ENCODE measurements at regions not wholly inside any gene's neighbourhood (a gene's known extent, or its start where the extent isn't known, plus 50 kb on each side); places are given as distances from the start of the nearest gene placed in this dataset.

DNA sequence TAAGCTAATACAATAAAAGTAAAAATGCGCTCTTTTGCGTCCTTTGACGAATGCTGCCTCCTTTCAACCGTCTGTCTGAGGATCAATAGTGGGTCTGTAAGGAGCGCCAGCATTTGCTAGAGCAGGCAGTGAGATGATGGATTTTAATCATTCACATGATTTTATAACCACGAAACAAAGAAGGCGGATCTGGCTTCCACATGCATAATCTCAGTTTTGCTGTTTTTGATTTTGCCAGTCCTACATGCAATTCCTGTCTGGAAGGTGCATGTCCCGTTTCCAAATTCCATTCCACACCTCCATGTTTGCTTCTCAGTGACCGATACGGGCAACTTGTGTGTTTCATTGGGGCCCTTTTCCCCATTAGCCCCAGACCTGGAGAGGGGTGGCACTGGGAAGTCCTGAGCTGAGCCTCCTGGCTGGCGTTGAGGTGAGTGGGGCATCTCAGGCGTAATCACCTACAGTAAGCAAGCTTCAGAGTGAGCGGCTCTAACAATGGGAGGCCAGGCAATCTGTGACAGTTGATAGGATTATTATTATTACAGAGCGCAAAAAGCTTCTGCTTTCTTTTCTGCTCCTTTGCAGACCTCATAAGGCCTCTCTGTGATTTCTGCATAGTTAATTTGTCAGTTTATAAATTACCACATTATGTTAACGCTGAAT lies 405.4 kb downstream of the ZSWIM6 start:
- no peak for DNase-seq (ENCODE audit: low read depth)

DNA sequence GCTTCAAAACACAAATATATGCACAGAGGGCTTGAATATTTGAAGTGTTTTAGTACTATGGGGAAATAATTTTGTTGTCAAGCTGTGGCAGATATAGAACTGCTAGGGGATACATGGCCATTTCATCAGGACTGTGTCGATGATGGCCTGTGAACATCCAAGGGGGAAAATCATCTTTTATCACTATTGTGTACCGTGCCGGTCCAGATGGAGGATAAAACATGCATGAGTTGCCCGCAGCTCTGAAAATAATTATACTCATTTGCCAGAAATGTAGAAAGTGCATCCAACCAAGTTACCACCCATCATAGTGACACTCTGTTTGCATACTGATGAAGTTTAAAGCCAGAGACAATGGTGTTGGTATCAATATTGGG lies 405.9 kb downstream of the ZSWIM6 start:
- DNase-seq (ENCODE audit: low read depth) = no peak

DNA sequence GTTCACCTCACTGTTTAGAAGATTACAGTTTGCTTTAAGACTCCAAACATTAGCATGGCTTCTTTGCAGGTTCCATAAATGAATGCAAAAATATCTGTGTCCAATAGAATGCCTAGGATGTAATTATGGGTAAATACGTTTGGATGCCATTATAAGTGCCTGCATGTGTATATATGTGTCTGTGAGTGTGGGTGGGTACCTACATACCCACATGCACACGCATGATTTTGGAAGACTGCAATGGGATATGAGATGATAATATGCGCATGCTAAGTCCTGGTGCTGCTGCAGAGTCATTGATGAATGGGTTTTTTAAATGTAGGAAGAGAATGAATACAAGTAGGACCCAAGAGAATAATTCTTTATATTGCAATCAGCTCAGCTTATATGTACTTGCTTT lies 406.4 kb downstream of the ZSWIM6 start:
- DNase-seq (ENCODE audit: low read depth) = no peak

DNA sequence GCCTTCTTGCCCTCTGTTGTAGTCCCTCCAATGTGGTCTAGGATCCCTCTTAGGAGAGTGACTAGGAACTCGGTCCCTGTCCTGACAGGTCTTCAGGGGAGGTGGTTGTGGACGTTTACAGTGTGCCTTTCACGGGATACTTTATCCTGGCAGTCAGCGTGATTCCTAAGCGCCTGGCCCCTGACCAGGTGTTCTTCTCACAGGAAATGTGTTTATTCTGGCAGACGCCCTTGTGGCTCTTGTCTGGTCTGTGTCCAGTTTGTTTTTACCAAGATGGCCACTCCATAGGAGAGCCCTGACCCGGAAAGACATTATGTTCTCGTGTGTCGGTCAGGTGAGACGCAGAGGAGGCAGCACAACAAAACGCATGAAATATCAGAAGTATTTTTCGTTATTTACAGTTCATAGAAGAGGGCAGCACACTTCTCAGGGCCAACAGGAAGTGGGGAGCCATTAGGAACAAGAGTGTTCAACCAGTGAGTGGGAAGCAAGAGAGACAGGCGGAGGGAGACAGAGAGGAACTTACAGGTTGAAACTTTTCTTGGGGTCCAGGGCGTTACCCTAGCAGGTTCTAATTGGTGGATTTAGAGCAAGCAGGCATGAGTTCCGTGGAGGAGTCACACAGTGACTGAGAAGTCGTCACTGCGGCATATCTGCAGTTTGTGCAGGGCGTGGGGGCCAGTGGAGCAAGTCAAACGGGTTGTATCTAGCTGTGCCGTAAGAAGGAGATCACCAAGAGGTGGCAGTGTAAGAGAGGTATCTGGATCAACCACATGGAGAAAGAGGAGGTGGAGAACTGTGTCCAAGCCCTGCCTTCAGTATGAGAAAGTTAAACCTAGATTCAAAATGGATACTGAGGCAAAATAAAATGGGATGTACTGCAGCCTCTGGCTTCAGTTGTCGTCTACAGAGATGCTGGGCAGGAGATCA lies 412.9 kb downstream of the ZSWIM6 start:
- no peak for DNase-seq (ENCODE audit: low read depth)

DNA sequence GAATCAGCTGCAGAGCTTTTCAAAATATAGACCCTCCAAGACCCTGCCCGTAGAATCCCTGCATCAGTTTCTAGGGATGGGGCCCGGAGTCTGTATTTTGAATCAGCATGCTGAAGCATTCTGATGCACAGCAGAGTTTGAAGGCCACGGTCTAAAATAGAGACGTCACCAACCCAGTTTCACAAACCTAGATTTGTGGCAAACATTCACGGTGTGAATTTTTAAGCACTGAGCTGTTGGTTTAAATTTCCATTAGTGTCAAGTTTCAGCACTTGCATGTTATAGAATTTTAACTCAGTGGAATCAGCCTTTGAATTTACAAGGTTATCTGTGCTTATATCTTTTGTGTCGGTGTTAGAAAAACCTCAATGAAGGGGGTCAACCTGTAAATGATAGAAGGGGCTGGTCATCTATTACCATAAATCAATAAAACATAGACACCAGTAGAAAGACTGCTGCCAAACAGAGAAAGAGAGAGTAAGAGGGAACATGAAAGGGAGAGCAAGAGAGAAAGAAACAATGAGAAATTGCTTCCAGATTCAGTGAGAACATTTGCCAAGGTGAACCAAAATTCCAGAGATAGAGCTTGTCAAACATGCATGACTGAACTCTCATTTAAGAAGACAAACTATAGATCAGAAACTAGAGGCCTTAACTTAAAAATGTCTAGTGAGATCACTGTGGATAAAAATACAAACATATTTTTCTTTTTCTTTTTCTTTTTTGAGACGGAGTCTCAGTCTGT lies 414.9 kb downstream of the ZSWIM6 start:
- no peak for DNase-seq (ENCODE audit: low read depth)

DNA sequence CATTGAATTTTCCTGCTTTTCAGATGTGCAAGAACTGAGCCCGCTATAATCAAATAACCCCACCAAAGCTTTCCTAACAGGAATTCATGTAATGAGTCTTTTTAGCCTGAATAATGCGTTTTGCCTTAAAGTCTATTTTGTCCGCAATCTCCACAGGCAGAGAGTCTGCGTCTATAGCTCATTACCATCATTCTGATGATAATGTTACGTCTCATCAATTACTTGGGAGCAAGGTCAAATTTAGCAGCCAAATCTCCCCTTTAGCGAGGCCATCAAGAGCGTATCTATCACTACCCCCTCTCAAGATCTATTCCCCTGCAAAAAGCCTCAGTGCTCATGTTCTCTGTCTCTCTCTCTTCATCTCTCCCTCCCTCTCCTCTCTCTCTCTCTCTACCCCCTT lies 416.1 kb downstream of the ZSWIM6 start:
- DNase-seq (ENCODE audit: low read depth) = no peak

DNA sequence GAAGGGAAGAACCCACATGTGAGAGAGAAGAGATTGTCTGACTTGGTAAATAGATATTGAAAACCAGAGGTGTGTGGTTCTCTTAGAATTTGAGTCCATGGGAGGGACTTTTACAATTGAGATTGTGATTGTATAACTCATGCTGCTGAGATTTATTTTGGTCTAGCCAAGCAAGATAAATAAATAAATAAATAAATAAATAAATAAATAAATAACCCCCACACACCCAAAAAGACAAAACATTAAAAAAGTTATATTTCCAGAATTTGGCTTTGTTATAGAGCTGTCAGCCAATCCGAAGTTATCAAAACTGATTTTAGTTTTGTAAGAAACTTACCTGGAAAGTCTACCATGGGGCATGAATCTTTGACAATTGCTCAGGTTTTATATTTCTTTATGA lies 416.6 kb downstream of the ZSWIM6 start:
- DNase-seq (ENCODE audit: low read depth) = no peak

DNA sequence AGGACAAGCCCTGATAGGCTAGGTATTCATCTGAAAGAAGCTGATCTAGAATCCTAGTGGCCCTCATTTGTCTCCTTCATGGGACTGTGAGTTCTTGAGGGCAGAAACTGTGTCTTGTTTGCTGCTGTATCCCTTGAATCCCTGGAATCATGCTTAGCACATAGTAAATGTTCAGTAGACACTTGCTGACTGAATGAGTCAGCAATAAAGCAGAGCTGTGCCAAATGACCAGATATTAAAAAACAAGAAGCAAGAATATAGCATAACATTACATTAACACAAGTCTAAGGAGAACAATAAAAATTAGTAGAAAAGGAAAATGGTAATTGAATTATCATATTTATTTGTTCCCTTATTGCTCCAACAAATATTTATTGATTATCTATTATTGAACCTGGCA lies 420.5 kb downstream of the ZSWIM6 start:
- no peak for DNase-seq (ENCODE audit: low read depth)

DNA sequence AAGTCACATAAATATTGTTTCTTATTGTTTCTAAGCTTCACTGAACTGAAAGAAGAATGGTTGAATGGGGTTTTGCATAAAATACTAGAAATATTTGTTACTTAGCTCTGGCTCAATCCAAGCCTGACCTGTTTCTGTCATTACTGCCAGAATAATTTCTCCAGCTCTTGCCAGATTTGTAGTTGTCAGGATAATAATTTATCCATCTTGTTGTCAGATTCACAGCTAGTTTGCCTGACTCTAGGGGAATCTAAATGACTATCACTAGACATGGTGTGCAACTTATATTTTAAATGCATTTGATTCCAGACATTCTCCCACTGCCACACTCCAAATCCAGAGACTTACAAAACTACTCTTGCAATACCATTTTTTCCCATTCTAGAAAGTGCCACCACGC lies 422.7 kb downstream of the ZSWIM6 start:
- no peak for DNase-seq (ENCODE audit: low read depth)

DNA sequence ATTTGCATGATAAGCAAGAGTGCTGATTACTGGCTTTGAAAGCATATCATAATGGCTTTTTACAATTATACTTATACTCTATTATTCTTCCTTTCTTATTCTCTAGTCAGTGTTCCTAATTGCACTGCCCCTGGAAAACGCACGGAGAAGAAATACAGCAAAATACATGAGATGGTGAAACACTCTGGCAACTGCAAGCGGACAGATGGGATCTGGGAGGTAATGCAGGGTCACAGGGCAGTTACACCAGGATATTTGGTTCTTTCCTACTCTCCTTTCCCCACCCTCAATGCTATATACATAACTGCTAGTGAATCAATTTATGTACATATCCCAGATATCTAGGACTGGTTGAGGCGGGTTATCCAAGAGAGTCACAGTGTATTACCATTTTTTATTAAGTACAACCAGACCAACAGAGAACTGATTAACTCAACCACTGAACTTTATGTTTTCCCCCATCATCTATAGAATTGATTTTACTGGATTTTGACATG lies 423.7 kb downstream of the ZSWIM6 start:
- no peak for DNase-seq (ENCODE audit: low read depth)

DNA sequence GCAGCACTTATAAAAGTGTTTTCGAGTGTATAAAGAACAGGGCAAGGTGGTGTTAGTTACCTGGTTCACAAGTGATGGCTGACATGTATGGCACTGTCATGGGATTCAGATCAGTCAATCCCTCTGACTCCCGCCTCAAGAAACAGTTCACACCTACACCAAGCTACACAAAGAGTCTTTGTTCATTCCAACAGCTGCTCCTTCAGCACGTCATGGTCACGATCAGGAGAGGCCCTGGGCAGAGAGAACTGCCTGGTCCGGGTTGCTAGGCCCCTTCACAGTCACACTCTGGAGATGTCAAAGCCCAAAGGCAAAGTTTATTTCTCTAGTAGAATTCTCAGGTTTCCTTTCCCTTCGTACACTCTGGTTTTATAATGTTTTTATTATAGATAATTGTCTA lies 426.7 kb downstream of the ZSWIM6 start:
- no peak for DNase-seq (ENCODE audit: low read depth)

DNA sequence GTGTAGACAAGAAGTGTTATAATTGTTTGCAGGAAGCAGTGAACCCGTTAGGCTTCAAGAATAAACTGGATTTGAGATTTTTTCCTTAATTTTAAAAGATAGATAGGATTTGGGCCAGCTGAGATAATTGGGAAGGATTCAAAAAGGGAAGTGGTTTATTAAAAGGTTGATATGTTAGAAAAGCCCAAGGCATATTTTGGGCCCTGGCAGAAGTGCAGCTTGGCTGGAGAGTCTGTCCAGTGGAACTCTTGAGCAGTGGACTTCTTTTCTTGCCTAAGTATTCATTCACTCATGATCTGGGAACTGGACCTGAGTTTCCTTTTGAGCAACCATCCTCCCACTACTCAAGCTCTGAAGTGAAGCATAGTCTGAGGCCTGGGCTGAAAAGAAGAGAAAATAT lies 433.4 kb downstream of the ZSWIM6 start:
- no peak for DNase-seq (ENCODE audit: low read depth)

DNA sequence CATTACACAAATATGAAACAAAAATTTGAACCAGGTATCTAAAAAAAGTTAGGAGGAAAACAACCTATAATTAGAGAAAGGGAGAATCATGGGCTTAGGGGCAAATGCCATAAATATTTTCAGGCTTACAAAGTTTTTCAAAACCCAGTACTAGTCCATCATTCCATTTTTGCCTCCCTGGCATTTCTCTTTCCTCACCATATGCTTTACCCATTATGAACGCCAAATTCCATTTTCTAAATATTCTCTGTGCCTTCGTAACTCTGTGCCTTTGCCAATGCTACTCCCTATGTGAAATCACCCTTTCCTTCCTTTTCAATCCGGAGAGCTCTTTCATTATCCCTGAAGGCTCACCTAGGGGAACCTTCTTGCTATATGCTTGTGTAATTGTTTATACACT lies 434.1 kb downstream of the ZSWIM6 start:
- no peak for DNase-seq (ENCODE audit: low read depth)

DNA sequence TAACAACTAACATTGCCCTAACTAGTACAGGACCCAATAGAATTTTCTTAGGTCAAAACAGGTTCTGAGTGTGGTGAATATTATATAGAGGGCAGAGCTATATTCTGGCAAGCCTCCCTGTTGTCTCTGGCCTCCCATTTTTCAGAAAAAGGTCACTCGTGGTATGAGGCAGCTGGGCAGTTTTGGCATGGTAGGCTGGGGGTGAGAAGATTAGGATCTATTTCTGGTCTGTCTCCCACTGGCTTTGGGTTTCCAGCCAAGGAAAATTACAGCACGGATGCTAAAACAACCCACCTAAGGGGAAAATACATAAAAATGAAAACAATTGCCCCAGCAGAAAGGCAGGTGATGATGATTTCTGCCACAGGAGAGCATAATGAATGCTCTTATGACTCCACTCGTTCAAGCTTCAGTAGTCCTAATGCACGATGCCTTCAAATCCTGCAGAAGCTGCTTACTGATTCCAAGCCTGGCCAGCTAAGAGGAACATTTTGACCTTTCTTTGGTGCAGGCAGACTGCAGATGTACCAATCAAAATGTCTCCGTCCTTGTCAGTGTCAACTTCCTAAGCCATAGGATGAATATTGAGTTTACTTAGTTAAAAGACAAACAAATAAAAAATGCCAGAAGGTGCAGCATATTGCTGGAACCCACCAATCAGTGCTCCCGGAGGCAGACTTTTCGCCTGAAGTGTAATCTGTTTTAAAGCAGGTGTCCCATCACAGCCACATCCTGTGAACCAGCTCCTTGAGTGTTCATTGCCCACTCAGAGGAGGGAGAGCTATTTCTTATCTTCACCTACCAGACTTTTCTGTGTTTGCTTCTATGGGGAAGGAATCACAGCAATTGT lies 435.4 kb downstream of the ZSWIM6 start:
- no peak for DNase-seq (ENCODE audit: low read depth)

DNA sequence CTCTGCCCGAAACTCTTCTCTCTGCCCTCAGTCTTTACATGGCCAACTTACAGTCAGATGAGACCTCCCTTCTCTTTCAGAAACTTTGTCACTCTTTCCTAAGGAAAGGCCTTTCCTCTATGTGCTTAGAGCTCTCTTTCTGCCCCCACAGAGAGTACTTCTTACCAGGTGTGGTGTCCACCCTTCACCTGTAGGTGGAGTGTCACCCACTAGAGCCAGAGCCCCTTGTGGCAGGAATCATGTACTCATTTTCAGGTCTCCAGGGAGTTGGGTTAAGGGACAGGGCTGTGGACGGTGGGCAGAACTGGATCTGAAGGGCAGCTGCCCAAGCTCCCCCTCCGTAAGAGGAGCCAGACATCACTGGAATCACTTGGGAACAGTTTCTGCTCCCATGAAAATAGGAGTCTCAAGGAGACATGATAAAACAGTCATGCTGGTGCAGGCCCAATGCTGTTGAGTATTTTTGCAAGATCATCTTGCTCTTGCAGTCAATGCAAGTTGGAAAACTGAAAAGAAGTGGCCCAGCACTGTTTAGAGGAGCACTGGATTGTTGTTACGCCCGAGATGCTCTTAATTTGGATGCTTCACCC lies 436.7 kb downstream of the ZSWIM6 start:
- DNase-seq (ENCODE audit: low read depth) = no peak

DNA sequence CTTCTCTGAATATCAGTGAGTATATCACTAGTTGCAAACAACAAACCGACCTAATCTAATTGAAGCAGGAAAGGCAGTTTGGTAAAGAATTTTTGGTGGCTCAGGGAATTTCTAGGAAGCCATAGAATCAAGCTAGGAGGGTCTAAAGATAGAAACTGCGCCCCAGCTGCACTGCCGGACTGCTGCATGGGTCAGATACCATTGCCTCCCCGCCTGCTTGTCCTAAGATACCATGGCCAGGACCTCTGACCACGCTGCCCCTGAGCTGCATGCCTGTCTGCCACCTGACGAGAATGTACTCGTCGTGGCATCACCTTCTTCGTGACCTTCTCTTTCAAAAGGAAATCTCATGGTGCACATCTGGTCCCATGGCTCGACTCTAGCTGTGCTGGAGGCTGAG lies 439.0 kb downstream of the ZSWIM6 start:
- DNase-seq (ENCODE audit: low read depth) = no peak

DNA sequence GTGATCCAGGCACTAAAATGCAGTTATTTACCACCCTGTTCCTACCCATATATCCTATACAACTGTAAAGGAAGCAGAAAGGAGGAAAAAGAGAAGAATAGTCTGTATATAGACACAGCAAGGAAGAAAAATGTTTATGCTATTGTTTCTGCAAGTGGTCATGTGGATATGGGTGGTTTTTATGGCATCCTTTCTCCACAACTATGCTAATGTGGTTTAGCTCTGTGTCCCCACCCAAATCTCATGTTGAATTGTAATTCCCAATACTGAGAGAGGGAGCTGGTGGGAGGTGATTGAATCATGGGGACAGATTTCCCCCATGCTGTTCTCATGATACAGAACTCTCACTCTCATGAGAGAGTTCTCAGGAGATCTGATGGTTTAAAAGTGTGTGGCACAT lies 439.8 kb downstream of the ZSWIM6 start:
- DNase-seq (ENCODE audit: low read depth) = no peak

DNA sequence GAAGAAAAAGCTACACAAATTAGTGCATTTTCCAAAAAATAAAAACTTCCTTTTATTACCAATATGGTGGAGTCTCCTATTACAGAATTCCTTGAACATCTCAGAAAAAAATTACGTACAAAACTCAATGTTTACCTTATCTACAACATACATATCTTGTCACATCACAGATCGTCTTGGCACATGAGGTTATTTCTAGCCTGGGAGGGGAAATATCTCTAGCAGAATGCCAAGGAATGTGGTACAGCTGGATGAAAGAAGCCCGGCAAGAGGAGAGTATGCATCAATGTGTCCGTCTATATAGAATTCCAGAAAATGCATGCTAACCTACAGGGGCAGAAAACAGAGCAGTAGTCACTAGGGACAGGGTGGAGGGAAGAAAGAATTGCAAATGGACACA lies 443.8 kb downstream of the ZSWIM6 start:
- no peak for DNase-seq (ENCODE audit: low read depth)

DNA sequence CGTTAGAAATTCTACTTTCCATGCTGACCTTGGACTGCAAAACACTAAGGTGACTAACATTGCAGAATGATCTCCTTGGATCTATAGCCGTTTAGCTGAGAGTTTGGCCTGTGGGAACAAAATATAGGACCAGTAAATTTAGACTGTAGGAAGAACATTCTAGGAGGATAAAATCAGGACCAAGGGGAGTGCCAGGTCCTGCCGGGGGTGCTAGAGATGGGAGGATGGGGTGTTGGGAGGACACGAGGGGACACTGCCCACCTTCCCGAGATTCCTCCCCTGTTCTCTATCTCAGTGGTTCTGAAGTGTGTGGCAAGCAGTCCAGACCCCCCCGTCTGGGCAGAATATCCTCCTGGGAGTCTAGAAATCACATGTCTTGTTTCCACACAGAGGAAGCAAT lies 445.2 kb downstream of the ZSWIM6 start:
- no peak for DNase-seq (ENCODE audit: low read depth)

DNA sequence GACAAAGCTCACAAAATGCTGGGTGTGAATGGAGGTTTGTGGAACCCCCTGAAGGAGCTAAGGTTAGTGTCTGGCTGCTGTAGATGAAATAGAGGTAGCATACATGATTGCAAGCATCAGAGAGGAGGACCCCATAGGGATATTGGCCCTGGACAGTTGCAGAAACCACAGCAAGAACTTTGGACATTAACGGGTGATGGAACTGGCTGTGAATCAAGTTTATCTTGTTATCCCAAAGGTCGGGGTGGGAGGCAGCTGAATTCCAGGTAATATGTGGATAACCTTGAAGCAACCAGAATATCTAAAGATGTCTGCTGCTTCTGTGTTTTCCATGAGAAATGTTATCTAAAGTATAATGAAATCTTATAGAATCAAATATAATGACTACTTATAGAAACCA lies 447.7 kb downstream of the ZSWIM6 start:
- DNase-seq (ENCODE audit: low read depth) = no peak

DNA sequence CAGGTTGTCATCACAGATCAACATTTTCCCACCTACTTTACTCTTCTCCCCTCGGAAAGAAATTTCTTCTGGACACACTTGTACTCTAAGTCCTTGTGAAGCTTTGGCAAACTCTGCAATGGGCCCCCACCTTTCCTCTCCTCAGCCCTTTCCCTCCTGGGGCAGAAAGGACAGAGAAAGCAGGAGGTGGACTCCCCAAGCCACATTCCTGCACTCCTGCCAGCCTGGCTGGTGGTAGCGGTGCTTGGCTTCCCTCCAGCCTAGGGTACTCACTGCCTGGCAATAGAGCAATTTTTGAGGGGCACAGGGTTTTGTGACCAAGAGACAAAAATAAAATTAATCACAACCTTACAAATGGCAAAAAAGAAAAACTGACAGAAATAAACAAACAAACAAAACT lies 451.4 kb downstream of the ZSWIM6 start:
- no peak for DNase-seq (ENCODE audit: low read depth)

DNA sequence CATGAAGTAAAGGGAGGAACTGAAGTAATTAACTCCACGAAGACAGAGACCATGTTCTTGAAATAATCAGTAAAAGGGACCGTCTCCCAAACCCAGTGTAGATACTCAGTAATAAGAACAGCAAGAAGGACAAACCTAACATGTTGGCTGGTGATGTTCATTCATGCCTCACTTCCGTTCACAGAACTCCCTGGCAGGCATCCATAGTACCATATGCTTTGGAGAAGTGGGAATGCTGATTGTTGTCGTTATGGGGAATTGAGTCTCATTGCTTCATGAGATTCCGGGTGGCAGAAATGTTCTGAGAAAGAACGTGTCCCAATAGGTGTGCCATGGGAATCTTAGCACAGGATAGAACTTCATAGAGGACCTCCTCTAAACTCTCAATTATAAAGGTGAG lies 452.3 kb downstream of the ZSWIM6 start:
- peak; percentile 1 for DNase-seq (ENCODE audit: low read depth)

Data from GM04504 (cell line).